ENCODE measurements at regions not wholly inside any gene's neighbourhood (a gene's known extent, or its start where the extent isn't known, plus 50 kb on each side); places are given as distances from the start of the nearest gene placed in this dataset.

DNA sequence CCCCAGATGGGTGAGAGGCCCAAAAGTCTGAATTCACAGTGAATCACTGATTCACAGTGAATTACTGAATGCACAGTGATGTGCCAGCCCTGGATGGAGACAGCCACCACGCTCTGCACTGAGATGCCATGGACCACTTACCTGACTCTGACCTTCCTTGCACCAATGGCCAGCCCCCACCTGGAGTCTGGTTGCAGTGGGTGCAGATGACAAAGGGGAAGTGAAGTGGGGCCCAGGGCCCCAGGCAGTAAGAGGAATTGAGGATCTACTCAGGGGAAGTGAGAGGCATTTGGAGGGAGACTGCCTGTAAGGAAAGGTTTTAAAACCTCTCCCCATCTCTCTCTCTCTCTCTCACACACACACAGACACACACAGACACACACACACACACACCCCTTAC lies 412.1 kb downstream of the CYLC2 start:
- Histone ChIP-seq H3K4me2 (ENCODE audit: insufficient read depth in 1 of 2, low read depth in 2 of 2, low read length in 2 of 2) (no peak overlapping the region), H2AK5ac (ENCODE audit: low read depth, low read length) (no peak overlapping the region), H3K9me3 (ENCODE audit: insufficient read depth in 2 of 2, low read depth in 1 of 2, low read length in 1 of 2) (no peaks in the 10 kb centered on the region), H4K8ac (ENCODE audit: extremely low read depth, insufficient read depth, low read length) (no peak overlapping the region), H3K9ac (replicated peaks in 1 of 4; ENCODE audit: extremely low read depth in 1 of 4, low read depth in 3 of 4, low read length in 3 of 4) (no peak overlapping the region), H3K23me2 (ENCODE audit: low read depth, low read length) (no peaks in the 10 kb centered on the region), H2BK120ac (replicated peaks; ENCODE audit: low read depth, low read length) (no peak overlapping the region), H2BK15ac (ENCODE audit: low read length) (no peak overlapping the region), H2BK12ac (ENCODE audit: low read depth, low read length) (no peak overlapping the region), H3K79me2 (ENCODE audit: control insufficient read depth in 1 of 2, insufficient read depth in 2 of 2, low read length in 2 of 2) (no peaks in the 10 kb centered on the region), H3K4me3 (ENCODE audit: extremely low read depth in 1 of 4, insufficient read depth in 2 of 4, low read depth in 3 of 4, low read length in 4 of 4) (no peak overlapping the region), H3K79me1 (ENCODE audit: low read depth, low read length) (no peaks in the 10 kb centered on the region), H4K20me1 (replicated peaks in 1 of 2; ENCODE audit: control insufficient read depth in 1 of 2, insufficient read depth in 2 of 2, low read length in 2 of 2) (no peaks in the 10 kb centered on the region), H3K23ac (ENCODE audit: insufficient read length) (no peak overlapping the region), H2BK5ac (ENCODE audit: low read depth, low read length) (no peak overlapping the region), H3K27me3 (replicated peaks in 1 of 4; ENCODE audit: control insufficient read depth in 3 of 4, extremely low read depth in 1 of 4, insufficient read depth in 3 of 4, low read length in 3 of 4) (no peaks in the 10 kb centered on the region), H2AFZ (ENCODE audit: low read length) (no peak overlapping the region; the same call in 1 of the 2 replicates), H3K36me3 (ENCODE audit: control insufficient read depth in 2 of 4, insufficient read depth in 4 of 4, low read length in 3 of 4) (no peaks in the 10 kb centered on the region), H4K5ac (ENCODE audit: insufficient read length, low read depth, low read length) (no peak overlapping the region), H3K4me1 (replicated peaks in 1 of 4; ENCODE audit: control insufficient read depth in 3 of 4, insufficient read depth in 4 of 4, low read length in 3 of 4) (no peaks in the 10 kb centered on the region), H2BK20ac (ENCODE audit: low read length) (no peak overlapping the region), H3K14ac (ENCODE audit: insufficient read length) (no peak overlapping the region), H3K18ac (ENCODE audit: extremely low read depth, low read length) (no peak overlapping the region), H3K27ac (ENCODE audit: low read depth, low read length) (no peak overlapping the region), H4K91ac (replicated peaks; ENCODE audit: insufficient read length, low read length) (no peak overlapping the region), H3K4ac (replicated peaks; ENCODE audit: insufficient read length, low read depth, low read length) (no peak overlapping the region), H3K56ac (replicated peaks; ENCODE audit: insufficient read length, low read depth, low read length) (no peak overlapping the region)
- DNase-seq (ENCODE audit: low read depth in 1 of 2, low spot score in 2 of 2), result no peak
- CTCF ChIA-PET (ENCODE audit: partially characterized antibody), result no interaction called here
- no peak for TF ChIP-seq CBX8 (IDR thresholded peaks at IDR 0.05; ENCODE audit: borderline replicate concordance, low read depth, low read length)
- no peak for TF ChIP-seq HDAC6 (IDR thresholded peaks at IDR 0.05; ENCODE audit: low read depth, low read length)
- TF ChIP-seq, protein P1, sequence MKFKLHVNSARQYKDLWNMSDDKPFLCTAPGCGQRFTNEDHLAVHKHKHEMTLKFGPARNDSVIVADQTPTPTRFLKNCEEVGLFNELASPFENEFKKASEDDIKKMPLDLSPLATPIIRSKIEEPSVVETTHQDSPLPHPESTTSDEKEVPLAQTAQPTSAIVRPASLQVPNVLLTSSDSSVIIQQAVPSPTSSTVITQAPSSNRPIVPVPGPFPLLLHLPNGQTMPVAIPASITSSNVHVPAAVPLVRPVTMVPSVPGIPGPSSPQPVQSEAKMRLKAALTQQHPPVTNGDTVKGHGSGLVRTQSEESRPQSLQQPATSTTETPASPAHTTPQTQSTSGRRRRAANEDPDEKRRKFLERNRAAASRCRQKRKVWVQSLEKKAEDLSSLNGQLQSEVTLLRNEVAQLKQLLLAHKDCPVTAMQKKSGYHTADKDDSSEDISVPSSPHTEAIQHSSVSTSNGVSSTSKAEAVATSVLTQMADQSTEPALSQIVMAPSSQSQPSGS (IDR thresholded peaks at IDR 0.05; ENCODE audit: low read length), result no peak
- no peak for TF ChIP-seq SAP30 (IDR thresholded peaks at IDR 0.05; ENCODE audit: insufficient read depth, insufficient replicate concordance, low read length)
- POLR2A ChIA-PET (ENCODE audit: partially characterized antibody), result no interaction called here
- FAIRE-seq, result no peak
- 86% methylated on average over 1 of the region's 1 CpG; no CpG with 5 or more reads in 1 of the 2 experiments for WGBS, 2 experiments (ENCODE audit: extremely low coverage in 1 of 2, insufficient coverage in 1 of 2, insufficient read length in 1 of 2, insufficient replicate concordance in 2 of 2, low coverage in 1 of 2, low lambda C conversion rate in 2 of 2, missing lambda C conversion rate in 1 of 2)
